ENCODE measurements at regions not wholly inside any gene's neighbourhood (a gene's known extent, or its start where the extent isn't known, plus 50 kb on each side); places are given as distances from the start of the nearest gene placed in this dataset.

DNA sequence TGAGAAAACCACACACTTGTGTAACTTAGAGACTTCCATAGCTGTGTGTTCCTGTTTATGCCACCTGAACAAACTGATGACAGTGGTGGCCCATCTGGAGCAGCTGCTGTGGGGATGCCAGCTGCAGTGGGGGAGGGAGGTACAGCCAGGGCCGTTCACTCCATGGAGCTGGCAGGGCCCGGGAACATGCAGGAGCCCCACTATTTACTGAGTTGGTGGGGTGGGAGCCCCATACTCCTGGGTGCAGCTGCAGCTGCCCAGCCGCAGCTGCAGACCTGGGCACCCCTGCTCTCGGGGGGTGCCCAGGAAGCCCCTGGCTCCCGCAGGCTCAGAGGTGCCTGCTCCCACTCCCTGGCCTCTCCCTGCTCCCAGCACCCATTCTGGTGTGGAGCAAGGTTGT is 398.6 kb upstream of the RASGEF1B start:
- DNase-seq = no peak

DNA sequence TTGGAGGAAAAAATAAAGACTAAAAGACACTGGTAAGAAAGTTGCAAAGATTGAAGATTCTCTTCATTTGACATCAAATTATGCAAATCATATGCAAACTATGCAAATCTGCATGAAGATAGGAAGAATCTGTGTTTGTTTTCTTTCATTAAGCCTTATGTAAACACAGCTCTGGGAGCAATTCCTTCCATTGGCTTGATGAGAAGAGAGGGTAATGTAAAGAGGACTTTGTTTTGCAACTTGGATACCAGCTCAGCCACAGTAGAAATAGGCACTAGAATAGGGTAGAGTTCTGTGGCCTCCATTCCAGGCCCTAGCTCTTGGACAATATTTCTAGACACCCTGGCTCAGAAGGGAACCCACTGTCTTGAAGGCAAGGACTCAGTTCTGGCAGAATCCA is 388.4 kb upstream of the RASGEF1B start:
- Histone ChIP-seq H3K4me3 (no peak overlapping the region), H3K36me3 (no peaks in the 10 kb centered on the region), H3K27me3 (no peaks in the 10 kb centered on the region), H3K27ac (no peak overlapping the region), H3K9me3 (no peaks in the 10 kb centered on the region), H3K4me1 (no peaks in the 10 kb centered on the region)
- no peak for TF ChIP-seq POLR2A (IDR thresholded peaks at IDR 0.05)
- TF ChIP-seq, protein P1, sequence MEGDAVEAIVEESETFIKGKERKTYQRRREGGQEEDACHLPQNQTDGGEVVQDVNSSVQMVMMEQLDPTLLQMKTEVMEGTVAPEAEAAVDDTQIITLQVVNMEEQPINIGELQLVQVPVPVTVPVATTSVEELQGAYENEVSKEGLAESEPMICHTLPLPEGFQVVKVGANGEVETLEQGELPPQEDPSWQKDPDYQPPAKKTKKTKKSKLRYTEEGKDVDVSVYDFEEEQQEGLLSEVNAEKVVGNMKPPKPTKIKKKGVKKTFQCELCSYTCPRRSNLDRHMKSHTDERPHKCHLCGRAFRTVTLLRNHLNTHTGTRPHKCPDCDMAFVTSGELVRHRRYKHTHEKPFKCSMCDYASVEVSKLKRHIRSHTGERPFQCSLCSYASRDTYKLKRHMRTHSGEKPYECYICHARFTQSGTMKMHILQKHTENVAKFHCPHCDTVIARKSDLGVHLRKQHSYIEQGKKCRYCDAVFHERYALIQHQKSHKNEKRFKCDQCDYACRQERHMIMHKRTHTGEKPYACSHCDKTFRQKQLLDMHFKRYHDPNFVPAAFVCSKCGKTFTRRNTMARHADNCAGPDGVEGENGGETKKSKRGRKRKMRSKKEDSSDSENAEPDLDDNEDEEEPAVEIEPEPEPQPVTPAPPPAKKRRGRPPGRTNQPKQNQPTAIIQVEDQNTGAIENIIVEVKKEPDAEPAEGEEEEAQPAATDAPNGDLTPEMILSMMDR (IDR thresholded peaks at IDR 0.05) = no peak
- DNase-seq = no peak
- intact Hi-C loops (cut with DNase I) = no loop called here

More for the DNA sequence above, 398.6 kb upstream of the RASGEF1B start:
- TF ChIP-seq POLR2A (IDR thresholded peaks at IDR 0.05) = no peak
- TF ChIP-seq, protein P1 (IDR thresholded peaks at IDR 0.05) = no peak
- 60 to 87% methylated on average over 1 to 3 of the region's 5 CpGs for WGBS, 2 donors
- no peaks in the 10 kb centered on the region for H3K36me3 ChIP-seq
- no peak overlapping the region for H3K27ac ChIP-seq
- intact Hi-C loops (cut with DNase I) = no loop called here
- no peaks in the 10 kb centered on the region for H3K4me1 ChIP-seq
- peaks cover 0 to 14% (median 0%) of the 10 kb centered on the region in 3 donors for H3K9me3 ChIP-seq
- H3K27me3 ChIP-seq = peaks cover 0 to 7% (median 0%) of the 10 kb centered on the region in 4 donors
- H3K4me3 ChIP-seq = no peak overlapping the region

DNA sequence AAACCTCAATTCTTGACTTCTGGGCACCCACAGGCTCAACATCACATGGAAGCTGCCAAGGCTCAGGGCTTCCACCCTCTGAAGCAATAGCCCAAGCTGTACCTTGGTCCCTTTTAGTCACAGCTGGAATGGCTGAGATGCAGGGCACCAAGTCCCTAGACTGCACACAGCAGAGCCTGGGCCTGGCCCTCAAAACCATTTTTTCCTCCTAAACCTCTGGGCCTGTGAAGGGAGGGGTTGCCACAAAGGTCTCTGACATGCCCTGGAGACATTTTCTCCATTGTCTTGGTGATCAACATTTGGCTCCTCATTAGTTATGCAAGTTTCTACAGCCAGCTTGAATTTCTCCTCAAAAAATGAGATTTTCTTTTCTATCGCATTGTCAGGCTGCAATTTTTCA is 382.7 kb upstream of the RASGEF1B start:
- 94 to 100% methylated on average over 1 of the region's 1 CpG for WGBS, 2 donors
- DNase-seq = no peak
- TF ChIP-seq, protein P1 (IDR thresholded peaks at IDR 0.05) = no peak
- TF ChIP-seq POLR2A (IDR thresholded peaks at IDR 0.05) = no peak
- intact Hi-C loops (cut with DNase I) = loop anchor here (5.0 kb wide), 1 partner anchor 457 kb away; no protein-coding TSS in a partner anchor
- H3K36me3 ChIP-seq = no peaks in the 10 kb centered on the region
- H3K4me1 ChIP-seq = no peaks in the 10 kb centered on the region
- no peak overlapping the region for H3K27ac ChIP-seq
- H3K4me3 ChIP-seq = no peak overlapping the region
- H3K9me3 ChIP-seq = peaks cover 0 to 12% (median 8%) of the 10 kb centered on the region in 3 donors
- H3K27me3 ChIP-seq = peaks cover 0 to 8% (median 0%) of the 10 kb centered on the region in 4 donors

DNA sequence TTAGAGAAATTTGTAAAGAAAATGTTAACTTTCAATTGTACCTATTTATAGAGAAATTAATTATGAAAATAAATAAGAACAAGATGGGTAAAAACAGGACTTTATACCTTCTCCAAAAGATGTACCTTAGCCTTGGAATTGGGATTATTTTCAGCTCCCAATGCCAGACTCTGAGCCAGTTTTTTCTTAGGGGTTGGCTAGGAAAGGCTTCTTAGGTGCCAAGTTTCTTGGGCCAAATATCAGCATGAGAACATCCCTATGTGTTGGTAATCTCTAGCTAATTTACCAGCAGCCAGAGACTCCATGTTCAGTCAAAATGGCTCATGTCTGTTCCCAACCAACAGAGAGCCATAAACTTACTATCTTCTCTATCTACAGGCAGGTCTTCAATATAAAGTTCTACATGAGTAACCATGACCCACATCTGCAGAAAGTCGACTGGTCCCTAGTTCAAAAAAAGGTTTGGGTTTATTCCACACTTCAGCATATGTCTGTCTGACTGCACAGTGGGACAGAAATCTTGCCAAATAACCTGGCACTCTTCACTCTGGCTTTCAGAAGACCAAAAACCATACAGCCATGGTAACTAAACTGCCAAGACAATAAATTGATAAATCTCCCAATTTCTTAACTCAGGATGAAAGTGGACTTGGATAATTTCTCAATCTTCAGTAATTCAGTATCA is 380.5 kb upstream of the RASGEF1B start:
- H3K4me1 ChIP-seq = no peaks in the 10 kb centered on the region
- H3K4me3 ChIP-seq = no peak overlapping the region
- no peak overlapping the region for H3K27ac ChIP-seq
- 55 to 85% methylated on average over 1 of the region's 1 CpG for WGBS, 2 donors
- no peaks in the 10 kb centered on the region for H3K36me3 ChIP-seq
- no peak for TF ChIP-seq POLR2A (IDR thresholded peaks at IDR 0.05)
- TF ChIP-seq, protein P1 (IDR thresholded peaks at IDR 0.05) = no peak
- peaks cover 0 to 12% (median 8%) of the 10 kb centered on the region in 3 donors for H3K9me3 ChIP-seq
- DNase-seq = no peak
- H3K27me3 ChIP-seq = peaks cover 0 to 8% (median 0%) of the 10 kb centered on the region in 4 donors
- intact Hi-C loops (cut with DNase I) = loop anchor here (5.0 kb wide), 1 partner anchor 455 kb away; no protein-coding TSS in a partner anchor

DNA sequence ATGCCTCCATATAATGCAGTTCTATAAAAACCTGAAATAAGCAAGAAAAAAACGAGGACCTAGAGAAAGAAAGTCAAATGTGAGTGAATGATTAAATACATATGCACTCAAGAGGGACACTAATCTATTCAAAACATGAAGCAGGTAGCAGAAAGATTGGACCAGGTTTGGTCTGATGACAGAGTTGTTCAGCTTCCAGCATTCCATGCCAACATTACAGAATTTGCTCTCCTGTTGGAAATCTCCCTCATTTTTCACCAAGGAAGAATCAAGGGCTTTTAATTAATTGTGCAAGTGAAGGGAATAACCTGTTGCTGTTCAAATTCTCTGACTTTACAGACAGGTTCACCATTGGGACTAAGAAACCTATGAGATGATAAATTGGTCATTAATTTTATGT is 379.0 kb upstream of the RASGEF1B start:
- peaks cover 0 to 8% (median 0%) of the 10 kb centered on the region in 4 donors for H3K27me3 ChIP-seq
- H3K9me3 ChIP-seq = peaks cover 0 to 12% (median 8%) of the 10 kb centered on the region in 3 donors
- no peak overlapping the region for H3K27ac ChIP-seq
- H3K4me1 ChIP-seq = no peaks in the 10 kb centered on the region
- H3K36me3 ChIP-seq = no peaks in the 10 kb centered on the region
- 29 to 45% methylated on average over 1 of the region's 1 CpG for WGBS, 2 donors
- TF ChIP-seq, protein P1 (IDR thresholded peaks at IDR 0.05) = no peak
- TF ChIP-seq POLR2A (IDR thresholded peaks at IDR 0.05) = no peak
- intact Hi-C loops (cut with DNase I) = loop anchor here (5.0 kb wide), 1 partner anchor 453 kb away; no protein-coding TSS in a partner anchor
- no peak for DNase-seq
- H3K4me3 ChIP-seq = no peak overlapping the region

All from esophagus squamous epithelium (tissue), 5 donors.